NCI-H510A (cell line): ENCODE measurements at regions not wholly inside any gene's neighbourhood (a gene's known extent, or its start where the extent isn't known, plus 50 kb on each side); places are given as distances from the start of the nearest gene placed in this dataset.
A peak's percentile ranks its signal among the peaks of the same experiment; 100 is the strongest.

Experiments used
- DNase-seq: peaks from one replicate; lab custom pipeline; 2025; lab: John Stamatoyannopoulos, UW

GRCh38 chr21:35843911-35844667, 216.2 kb downstream of the SETD4 start:
- DNase-seq = no peak

GRCh38 chr21:35840949-35841348, 219.4 kb downstream of the SETD4 start:
- no peak for DNase-seq

GRCh38 chr21:35840197-35840799, 220.0 kb downstream of the SETD4 start:
- peak; percentile 9 for DNase-seq

DNA sequence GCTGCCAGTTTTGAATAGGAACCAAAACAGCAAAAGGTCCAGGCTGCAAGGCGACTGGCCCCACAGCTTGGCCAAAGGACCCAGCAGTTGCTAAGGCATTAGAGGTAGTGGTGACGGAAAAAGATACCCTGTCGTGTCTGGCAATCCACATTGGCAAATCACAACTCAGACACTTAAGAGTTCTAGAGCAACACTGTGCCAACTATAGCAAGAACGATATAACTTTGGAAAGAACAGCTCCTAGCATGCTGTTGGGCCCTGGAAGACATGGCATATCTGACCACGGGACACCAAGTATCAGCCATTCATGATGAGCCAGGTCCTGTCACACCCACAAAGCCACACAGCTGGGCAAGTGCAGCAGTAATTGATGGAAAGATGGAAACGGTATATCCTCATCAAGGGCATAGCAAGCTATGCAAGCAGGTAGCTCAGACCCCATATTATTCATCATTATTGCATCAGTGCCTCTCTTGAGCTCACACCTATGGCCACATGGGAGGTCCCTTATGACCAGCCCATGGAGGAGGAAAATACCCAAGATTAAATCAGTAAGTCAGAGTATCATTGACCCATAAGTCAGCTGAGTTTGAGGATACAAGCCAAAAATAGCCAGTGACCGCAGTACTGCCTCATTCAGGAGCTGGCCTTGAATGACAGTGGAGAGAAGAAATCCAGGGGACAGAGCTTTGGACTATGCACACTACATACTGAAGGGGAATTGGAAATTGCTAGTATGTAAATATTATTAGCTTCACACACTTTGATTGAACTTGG, 221.2 kb downstream of the SETD4 start:
- DNase-seq = no peak

GRCh38 chr21:35838350-35838749, 222.0 kb downstream of the SETD4 start:
- DNase-seq = no peak

DNA sequence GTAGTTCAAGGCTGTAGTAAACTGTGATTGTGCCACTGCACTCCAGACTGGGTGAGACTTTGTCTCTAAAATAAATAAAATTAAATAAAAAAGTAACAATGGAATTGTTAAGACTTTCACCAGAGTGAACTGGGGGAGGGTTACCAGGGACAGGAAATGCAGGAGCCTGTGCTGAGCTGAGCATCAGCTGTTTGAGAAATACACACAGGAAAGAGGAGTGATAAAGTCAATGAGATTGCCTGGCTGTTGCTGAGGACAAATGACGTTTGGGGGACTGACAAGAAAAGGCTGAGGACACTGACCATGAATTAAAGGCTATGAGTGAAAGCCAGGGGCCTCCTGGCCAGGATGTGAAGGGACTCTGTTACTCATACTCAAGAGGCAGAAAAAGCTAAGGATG, 226.3 kb downstream of the SETD4 start:
- no peak for DNase-seq

- DNase-seq = no peak
Observed at GRCh38 chr21:35833388-35833787, 226.9 kb downstream of the SETD4 start.

- DNase-seq = no peak
Observed at GRCh38 chr21:35831230-35831629, 229.1 kb downstream of the SETD4 start.

- no peak for DNase-seq
Observed at GRCh38 chr21:35829067-35829466, 231.3 kb downstream of the SETD4 start.

DNA sequence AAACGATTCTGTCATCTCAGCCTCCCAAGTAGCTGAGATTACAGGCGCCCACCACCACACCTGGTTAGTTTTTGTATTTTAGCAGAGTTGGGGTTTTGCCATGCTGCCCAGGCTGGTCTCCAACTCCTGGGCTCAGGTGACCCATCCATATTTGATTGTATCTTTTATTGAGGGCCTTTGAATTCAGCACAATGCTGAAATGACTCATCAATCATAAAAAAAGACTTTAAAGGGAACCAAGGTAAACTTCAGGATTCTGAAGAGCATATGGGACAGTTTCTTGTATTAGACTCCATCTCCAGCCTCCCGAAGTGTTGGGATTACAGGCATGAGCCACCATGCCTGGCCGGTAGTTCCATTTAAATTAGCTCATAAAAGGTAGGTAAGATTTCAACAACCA, 232.2 kb downstream of the SETD4 start:
- no peak for DNase-seq

DNA sequence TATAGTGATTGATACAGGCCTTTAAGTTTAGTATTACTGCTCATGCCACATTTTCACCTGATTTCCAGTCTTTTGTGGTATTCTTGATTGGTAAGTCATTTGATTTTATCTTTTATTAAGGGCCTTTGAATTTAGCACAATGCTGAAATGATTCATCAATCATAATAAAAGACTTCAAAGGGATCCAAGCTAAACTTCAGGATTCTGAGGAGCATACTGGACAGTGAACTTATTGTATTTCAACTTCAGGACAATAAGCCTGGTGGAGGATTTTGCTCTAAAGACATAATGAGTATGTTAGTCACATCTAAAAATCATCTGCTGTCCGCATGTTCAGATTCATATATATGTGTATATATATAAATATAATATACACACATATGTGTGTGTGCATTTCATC, 233.3 kb downstream of the SETD4 start:
- DNase-seq = no peak

GRCh38 chr21:35825370-35826353, 234.7 kb downstream of the SETD4 start:
- DNase-seq = no peak

GRCh38 chr21:35824136-35824535, 236.2 kb downstream of the SETD4 start:
- no peak for DNase-seq

GRCh38 chr21:35819134-35819533, 241.2 kb downstream of the SETD4 start:
- DNase-seq = no peak

GRCh38 chr21:35818597-35818996, 241.7 kb downstream of the SETD4 start:
- DNase-seq = no peak

DNA sequence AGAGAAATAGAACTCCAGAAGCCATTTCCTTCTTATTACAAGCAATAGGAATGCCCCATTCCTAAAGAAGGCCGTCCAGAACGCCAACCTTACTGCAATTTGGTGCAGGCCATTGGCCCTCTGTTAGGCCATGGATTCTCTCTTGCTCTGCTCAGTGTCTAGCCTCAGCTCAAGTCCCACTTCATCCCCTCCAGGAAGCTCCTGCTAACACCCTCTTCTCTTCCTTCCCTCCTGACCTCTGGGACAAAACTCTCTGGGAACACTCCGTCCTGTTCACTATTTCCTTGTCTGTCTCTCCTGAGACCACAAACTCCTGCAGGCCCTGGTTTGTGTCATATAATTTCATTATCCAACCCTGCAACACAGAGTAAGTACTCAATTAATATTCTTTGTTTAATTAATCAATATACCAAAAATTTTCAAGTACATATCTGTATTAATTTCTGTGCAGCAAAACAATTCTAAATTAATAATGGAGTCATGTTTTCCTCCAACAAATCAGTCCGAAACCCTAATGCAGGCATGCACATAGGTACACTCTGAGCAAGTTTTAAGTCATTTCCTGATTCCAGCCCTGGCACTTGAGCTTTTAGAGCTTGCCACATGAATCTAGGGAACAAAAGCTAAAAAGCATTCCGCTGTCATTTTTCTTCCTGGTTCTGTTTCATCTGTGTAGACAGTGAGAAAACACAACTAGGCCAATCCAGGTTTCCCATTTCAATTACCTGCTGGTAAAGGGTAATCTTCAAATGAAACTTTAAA, 245.3 kb downstream of the SETD4 start:
- DNase-seq = no peak

DNA sequence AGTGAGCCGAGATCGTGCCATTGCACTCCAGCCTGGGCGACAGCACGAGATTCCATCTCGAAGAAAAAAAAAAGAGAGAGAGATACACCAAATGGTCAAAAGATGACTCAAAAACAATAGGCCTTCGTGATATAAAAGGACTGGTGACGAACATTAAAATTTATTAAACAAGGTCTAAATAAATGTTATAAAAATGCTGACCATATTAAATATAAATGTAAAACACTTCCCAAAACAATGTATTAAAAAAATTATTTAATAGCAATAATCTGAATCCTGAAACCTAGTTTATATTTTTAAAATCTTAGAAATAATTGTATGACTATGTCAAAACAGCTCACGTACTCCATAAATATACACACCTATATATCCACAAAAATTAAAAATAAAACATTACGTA, 247.6 kb downstream of the SETD4 start:
- DNase-seq = no peak

DNA sequence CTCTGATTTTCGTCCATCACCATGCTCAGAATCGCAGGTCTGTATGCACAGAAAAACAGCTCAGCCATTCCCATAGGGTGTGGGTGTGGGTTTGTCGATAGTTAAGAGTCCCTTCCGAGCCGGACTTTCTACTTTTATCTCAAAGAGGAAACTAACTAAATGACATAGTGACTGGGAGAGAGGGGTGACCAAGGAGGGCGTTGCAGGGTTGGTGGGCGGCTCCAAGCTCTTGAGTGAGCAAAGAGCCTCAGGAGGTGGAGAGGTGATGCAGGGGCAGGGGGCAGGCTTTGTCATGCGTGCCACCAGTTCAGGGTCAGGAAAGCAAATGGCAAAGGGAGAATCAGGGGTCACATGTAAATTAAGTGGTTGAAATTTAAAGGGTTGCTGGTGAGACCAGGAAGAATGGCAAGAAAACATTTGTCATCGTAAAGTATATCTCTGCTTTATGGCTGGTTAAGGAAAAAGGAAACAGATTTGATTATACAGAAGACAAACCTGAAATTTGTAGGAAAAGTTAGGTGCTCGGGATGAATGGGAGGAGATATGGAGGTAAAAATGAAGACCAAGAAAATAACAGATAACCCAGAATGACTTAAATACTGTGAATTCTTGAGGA, 249.0 kb downstream of the SETD4 start:
- no peak for DNase-seq

GRCh38 chr21:35810431-35810970, 249.8 kb downstream of the SETD4 start:
- DNase-seq = no peak

GRCh38 chr21:35801391-35801790, 258.9 kb downstream of the SETD4 start:
- no peak for DNase-seq
